Umbilical cord (tissue), 1 donor: ENCODE measurements at regions not wholly inside any gene's neighbourhood (a gene's known extent, or its start where the extent isn't known, plus 50 kb on each side); places are given as distances from the start of the nearest gene placed in this dataset.
"Not testable (repeated sequence)": the region's sequence is repeated elsewhere in the genome, so short reads cannot be mapped to it uniquely, and the experiment has no call there.

Experiments
- DNase-seq: peaks from one replicate; pipeline ENCODE4 v3.0.0-alpha.2; 2015; ENCODE audit warnings: low spot score

- DNase-seq = no peak
Observed at GRCh38 chr16:6856578-6856977, 476.1 kb upstream of the RBFOX1 start.

- no peak for DNase-seq
Observed at GRCh38 chr16:6853565-6853964, 479.1 kb upstream of the RBFOX1 start.

GRCh38 chr16:6852643-6853225, 479.9 kb upstream of the RBFOX1 start:
- DNase-seq = no peak

- no peak for DNase-seq
Observed at GRCh38 chr16:6846452-6846851, 486.2 kb upstream of the RBFOX1 start.

GRCh38 chr16:6841392-6841791, 491.3 kb upstream of the RBFOX1 start:
- no peak for DNase-seq

GRCh38 chr16:6837722-6838121, 494.9 kb upstream of the RBFOX1 start:
- no peak for DNase-seq

GRCh38 chr16:6836766-6837165, 495.9 kb upstream of the RBFOX1 start:
- DNase-seq = no peak

GRCh38 chr16:6835941-6836340, 496.7 kb upstream of the RBFOX1 start:
- no peak for DNase-seq

GRCh38 chr16:6835516-6835915, 497.1 kb upstream of the RBFOX1 start:
- no peak for DNase-seq

GRCh38 chr16:6828690-6829089, 504.0 kb upstream of the RBFOX1 start:
- DNase-seq = no peak

- no peak for DNase-seq
Observed at GRCh38 chr16:6827931-6828330, 504.7 kb upstream of the RBFOX1 start.

- no peak for DNase-seq
Observed at GRCh38 chr16:6827267-6827666, 505.4 kb upstream of the RBFOX1 start.

GRCh38 chr16:6822041-6822440, 510.6 kb upstream of the RBFOX1 start:
- no peak for DNase-seq

GRCh38 chr16:6804461-6804860, 528.2 kb upstream of the RBFOX1 start:
- DNase-seq = no peak

- no peak for DNase-seq
Observed at GRCh38 chr16:6803176-6803575, 529.5 kb upstream of the RBFOX1 start.

- DNase-seq = no peak
Observed at GRCh38 chr16:6797223-6797622, 535.4 kb upstream of the RBFOX1 start.

- DNase-seq = no peak
Observed at GRCh38 chr16:6777624-6778023, 555.0 kb upstream of the RBFOX1 start.

- DNase-seq = no peak
Observed at GRCh38 chr16:6775712-6776111, 556.9 kb upstream of the RBFOX1 start.

- DNase-seq = no peak
Observed at GRCh38 chr16:6771956-6772355, 560.7 kb upstream of the RBFOX1 start.

GRCh38 chr16:6753553-6753952, 579.1 kb upstream of the RBFOX1 start:
- DNase-seq = peak; percentile 1

- DNase-seq = no peak
Observed at GRCh38 chr16:6751191-6751590, 581.5 kb upstream of the RBFOX1 start.

- no peak for DNase-seq
Observed at GRCh38 chr16:6749698-6750097, 582.9 kb upstream of the RBFOX1 start.

GRCh38 chr16:6736302-6736701, 596.3 kb upstream of the RBFOX1 start:
- not testable (repeated sequence) for DNase-seq

- no peak for DNase-seq
Observed at GRCh38 chr16:6735631-6736030, 597.0 kb upstream of the RBFOX1 start.
